ENCODE measurements at regions not wholly inside any gene's neighbourhood (a gene's known extent, or its start where the extent isn't known, plus 50 kb on each side); places are given as distances from the start of the nearest gene placed in this dataset.
A peak's percentile ranks its signal among the peaks of the same experiment; 100 is the strongest.

GRCh38 chr2:134107402-134107801, 146.5 kb upstream of the MGAT5 start:
- Histone ChIP-seq H3K9me3 (ENCODE audit: control insufficient read depth in 2 of 2, insufficient read depth in 1 of 2, low read depth in 1 of 2, low read length in 1 of 2) (peaks cover 0 to 14% of the 10 kb centered on the region in 2 donors), H3K27ac (ENCODE audit: low read depth in 1 of 3, low read length in 2 of 3) (no peak overlapping the region), H3K36me3 (ENCODE audit: control insufficient read depth in 3 of 3, insufficient read depth in 2 of 3, low read depth in 1 of 3, low read length in 3 of 3) (no peaks in the 10 kb centered on the region), H3K27me3 (ENCODE audit: control insufficient read depth in 3 of 3, insufficient read depth in 3 of 3, low read length in 3 of 3) (no peaks in the 10 kb centered on the region), H3K4me1 (ENCODE audit: control insufficient read depth in 3 of 3, insufficient read depth in 2 of 3, low read depth in 1 of 3, low read length in 2 of 3) (no peaks in the 10 kb centered on the region), H3K4me3 (ENCODE audit: low read depth in 1 of 3, low read length in 3 of 3) (no peak overlapping the region)
- no peak for DNase-seq
- no peak for FAIRE-seq
- 80 to 88% (median 87%) methylated on average over 3 of the region's 3 CpGs for WGBS, 3 donors

- H3K27ac ChIP-seq (ENCODE audit: low read depth in 1 of 3, low read length in 2 of 3), result no peak overlapping the region
- DNase-seq (no peak), FAIRE-seq (no peak)
- H3K9me3 ChIP-seq (ENCODE audit: control insufficient read depth in 2 of 2, insufficient read depth in 1 of 2, low read depth in 1 of 2, low read length in 1 of 2), result peaks cover 0 to 14% of the 10 kb centered on the region in 2 donors
- WGBS, 3 donors, result 83 to 92% (median 85%) methylated on average over 4 of the region's 4 CpGs
- no peaks in the 10 kb centered on the region for H3K27me3 ChIP-seq (ENCODE audit: control insufficient read depth in 3 of 3, insufficient read depth in 3 of 3, low read length in 3 of 3)
- H3K36me3 ChIP-seq (ENCODE audit: control insufficient read depth in 3 of 3, insufficient read depth in 2 of 3, low read depth in 1 of 3, low read length in 3 of 3), result no peaks in the 10 kb centered on the region
- no peak overlapping the region for H3K4me3 ChIP-seq (ENCODE audit: low read depth in 1 of 3, low read length in 3 of 3)
- no peaks in the 10 kb centered on the region for H3K4me1 ChIP-seq (ENCODE audit: control insufficient read depth in 3 of 3, insufficient read depth in 2 of 3, low read depth in 1 of 3, low read length in 2 of 3)
Measured at GRCh38 chr2:134108113-134108512, 145.8 kb upstream of the MGAT5 start.

DNA sequence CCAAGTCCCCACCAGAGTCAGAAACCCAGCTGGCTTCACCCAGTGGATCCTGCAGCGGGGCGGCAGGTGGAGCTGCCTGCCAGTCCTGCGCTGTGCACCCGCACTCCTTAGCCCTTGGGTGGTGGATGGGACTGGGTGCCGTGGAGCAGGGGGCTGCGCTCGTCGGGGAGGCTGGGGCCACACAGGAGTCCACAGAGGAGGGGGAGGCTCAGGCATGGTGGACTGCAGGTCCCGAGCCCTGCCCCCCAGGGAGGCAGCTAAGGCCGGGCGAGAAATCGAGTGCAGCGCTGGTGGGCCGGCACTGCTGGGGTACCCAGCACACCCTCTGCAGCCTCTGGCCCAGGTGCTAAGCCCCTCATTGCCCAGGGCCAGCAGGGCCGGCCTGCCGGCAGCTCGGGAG, 144.6 kb upstream of the MGAT5 start:
- Histone ChIP-seq H3K4me3 (ENCODE audit: low read depth in 1 of 3, low read length in 3 of 3) (no peak overlapping the region), H3K9me3 (ENCODE audit: control insufficient read depth in 2 of 2, insufficient read depth in 1 of 2, low read depth in 1 of 2, low read length in 1 of 2) (peaks cover 0 to 14% of the 10 kb centered on the region in 2 donors), H3K4me1 (ENCODE audit: control insufficient read depth in 3 of 3, insufficient read depth in 2 of 3, low read depth in 1 of 3, low read length in 2 of 3) (no peaks in the 10 kb centered on the region), H3K36me3 (ENCODE audit: control insufficient read depth in 3 of 3, insufficient read depth in 2 of 3, low read depth in 1 of 3, low read length in 3 of 3) (no peaks in the 10 kb centered on the region), H3K27ac (ENCODE audit: low read depth in 1 of 3, low read length in 2 of 3) (no peak overlapping the region), H3K27me3 (ENCODE audit: control insufficient read depth in 3 of 3, insufficient read depth in 3 of 3, low read length in 3 of 3) (no peaks in the 10 kb centered on the region)
- FAIRE-seq (no peak), DNase-seq (no peak)
- WGBS, 3 donors, result 97% methylated on average over 16 to 17 of the region's 17 CpGs

DNA sequence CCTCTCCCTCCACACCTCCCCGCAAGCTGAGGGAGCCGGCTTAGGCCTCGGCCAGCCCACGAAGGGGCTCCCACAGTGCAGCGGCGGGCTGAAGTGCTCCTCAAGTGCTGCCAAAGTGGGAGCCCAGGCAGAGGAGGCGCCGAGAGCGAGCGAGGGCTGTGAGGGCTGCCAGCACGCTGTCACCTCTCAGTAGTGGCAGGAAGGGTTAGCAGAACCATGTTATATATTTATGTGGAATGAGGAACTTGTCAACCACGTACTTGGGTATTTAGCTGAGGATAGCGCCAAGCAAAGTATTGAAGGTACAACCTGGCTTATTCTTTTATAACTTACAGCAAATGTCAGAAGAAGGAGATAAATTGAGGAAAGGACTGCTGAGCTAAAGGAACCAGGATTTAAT, 144.1 kb upstream of the MGAT5 start:
- H3K27me3 ChIP-seq (ENCODE audit: control insufficient read depth in 3 of 3, insufficient read depth in 3 of 3, low read length in 3 of 3), result no peaks in the 10 kb centered on the region
- WGBS, 3 donors, result 90 to 95% (median 95%) methylated on average over 13 of the region's 13 CpGs
- FAIRE-seq, result no peak

GRCh38 chr2:134110532-134110931, 143.3 kb upstream of the MGAT5 start:
- Histone ChIP-seq H3K27ac (ENCODE audit: low read depth in 1 of 3, low read length in 2 of 3) (no peak overlapping the region), H3K9me3 (ENCODE audit: control insufficient read depth in 2 of 2, insufficient read depth in 1 of 2, low read depth in 1 of 2, low read length in 1 of 2) (peaks cover 0 to 14% of the 10 kb centered on the region in 2 donors), H3K4me1 (ENCODE audit: control insufficient read depth in 3 of 3, insufficient read depth in 2 of 3, low read depth in 1 of 3, low read length in 2 of 3) (no peaks in the 10 kb centered on the region), H3K36me3 (ENCODE audit: control insufficient read depth in 3 of 3, insufficient read depth in 2 of 3, low read depth in 1 of 3, low read length in 3 of 3) (no peaks in the 10 kb centered on the region), H3K27me3 (ENCODE audit: control insufficient read depth in 3 of 3, insufficient read depth in 3 of 3, low read length in 3 of 3) (no peaks in the 10 kb centered on the region), H3K4me3 (ENCODE audit: low read depth in 1 of 3, low read length in 3 of 3) (no peak overlapping the region)
- FAIRE-seq (no peak), DNase-seq (no peak)
- 94 to 95% (median 94%) methylated on average over 3 of the region's 3 CpGs for WGBS, 3 donors

More for the DNA sequence above, 144.1 kb upstream of the MGAT5 start:
- H3K27ac ChIP-seq (ENCODE audit: low read depth in 1 of 3, low read length in 2 of 3), result no peak overlapping the region
- DNase-seq, result no peak
- H3K36me3 ChIP-seq (ENCODE audit: control insufficient read depth in 3 of 3, insufficient read depth in 2 of 3, low read depth in 1 of 3, low read length in 3 of 3), result no peaks in the 10 kb centered on the region
- H3K4me3 ChIP-seq (ENCODE audit: low read depth in 1 of 3, low read length in 3 of 3), result no peak overlapping the region
- no peaks in the 10 kb centered on the region for H3K4me1 ChIP-seq (ENCODE audit: control insufficient read depth in 3 of 3, insufficient read depth in 2 of 3, low read depth in 1 of 3, low read length in 2 of 3)
- peaks cover 0 to 14% of the 10 kb centered on the region in 2 donors for H3K9me3 ChIP-seq (ENCODE audit: control insufficient read depth in 2 of 2, insufficient read depth in 1 of 2, low read depth in 1 of 2, low read length in 1 of 2)

DNA sequence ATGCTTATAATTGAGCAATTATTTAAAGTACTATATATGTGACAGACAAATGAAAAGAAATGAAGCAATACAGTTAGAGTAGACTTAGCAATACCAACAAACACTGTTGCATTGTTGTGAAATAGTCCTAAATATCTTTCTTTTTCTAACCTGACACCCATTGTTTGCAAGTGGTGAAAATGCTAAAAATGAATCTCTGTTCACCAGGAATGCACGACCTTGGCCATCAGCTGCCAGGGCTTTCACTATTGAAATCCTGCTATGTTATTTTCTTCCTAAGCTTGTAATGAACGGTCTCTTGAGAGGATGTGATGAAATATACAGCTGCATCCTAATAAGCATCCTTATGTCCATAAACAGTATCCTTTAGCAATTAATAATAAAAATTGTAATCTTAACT, 136.2 kb upstream of the MGAT5 start:
- H3K27me3 ChIP-seq (ENCODE audit: control insufficient read depth in 3 of 3, insufficient read depth in 3 of 3, low read length in 3 of 3), result no peaks in the 10 kb centered on the region
- WGBS, 3 donors, result 39% methylated on average over 2 of the region's 2 CpGs
- FAIRE-seq (no peak), DNase-seq (no peak)
- no peak overlapping the region for H3K4me3 ChIP-seq (ENCODE audit: low read depth in 1 of 3, low read length in 3 of 3)
- peaks cover 4 to 14% (median 7%) of the 10 kb centered on the region in 3 donors for H3K4me1 ChIP-seq (ENCODE audit: control insufficient read depth in 3 of 3, insufficient read depth in 2 of 3, low read depth in 1 of 3, low read length in 2 of 3)
- H3K9me3 ChIP-seq (ENCODE audit: control insufficient read depth in 2 of 2, insufficient read depth in 1 of 2, low read depth in 1 of 2, low read length in 1 of 2), result no peaks in the 10 kb centered on the region
- H3K27ac ChIP-seq (ENCODE audit: low read depth in 1 of 3, low read length in 2 of 3), result no peak overlapping the region
- peaks cover 0 to 4% (median 0%) of the 10 kb centered on the region in 3 donors for H3K36me3 ChIP-seq (ENCODE audit: control insufficient read depth in 3 of 3, insufficient read depth in 2 of 3, low read depth in 1 of 3, low read length in 3 of 3)

DNA sequence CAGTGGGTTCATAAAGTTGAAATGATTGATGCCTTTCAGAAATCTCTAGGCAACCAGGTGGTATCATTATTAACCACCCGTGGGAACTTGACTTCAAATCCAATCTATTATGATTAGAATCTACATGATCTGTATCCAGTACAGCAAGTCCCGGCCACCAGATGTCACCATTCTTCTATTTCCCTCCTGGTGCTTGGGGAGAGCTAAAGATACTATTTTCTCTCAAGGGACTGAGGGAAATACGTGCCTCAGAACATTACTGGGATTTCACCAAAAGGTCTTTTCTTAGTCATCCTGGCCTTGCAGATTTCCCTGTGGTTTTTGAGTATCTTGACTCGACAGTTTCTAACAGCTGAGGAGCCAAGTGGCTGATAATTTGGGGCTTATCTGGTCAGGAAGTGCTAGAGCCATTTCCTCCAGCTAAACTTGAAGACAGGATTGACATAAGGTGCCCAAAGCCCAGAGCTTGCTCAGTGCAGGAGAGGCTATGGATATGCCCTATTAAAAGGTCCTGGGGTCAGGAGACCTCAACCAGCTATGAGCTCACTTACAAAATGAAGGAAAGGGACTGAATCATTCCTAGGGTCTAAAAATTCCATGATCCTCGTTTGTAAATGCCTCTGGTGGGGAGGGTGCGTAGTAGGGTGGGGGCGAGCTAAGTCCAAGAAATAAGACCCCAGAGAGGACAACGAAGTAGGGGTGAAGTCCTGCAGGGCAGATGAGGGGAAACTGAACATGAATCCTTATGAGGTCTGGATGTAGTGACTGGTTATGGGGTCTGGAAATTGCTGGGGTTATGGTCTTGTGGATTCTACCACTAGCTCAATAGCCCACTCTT, 135.4 kb upstream of the MGAT5 start:
- Histone ChIP-seq H3K4me3 (ENCODE audit: low read depth in 1 of 3, low read length in 3 of 3) (no peak overlapping the region), H3K27me3 (ENCODE audit: control insufficient read depth in 3 of 3, insufficient read depth in 3 of 3, low read length in 3 of 3) (no peaks in the 10 kb centered on the region), H3K9me3 (ENCODE audit: control insufficient read depth in 2 of 2, insufficient read depth in 1 of 2, low read depth in 1 of 2, low read length in 1 of 2) (no peaks in the 10 kb centered on the region), H3K27ac (ENCODE audit: low read depth in 1 of 3, low read length in 2 of 3) (peak overlapping the region in 1 of 3 donors; percentile 61), H3K4me1 (ENCODE audit: control insufficient read depth in 3 of 3, insufficient read depth in 2 of 3, low read depth in 1 of 3, low read length in 2 of 3) (peaks cover 4 to 20% (median 7%) of the 10 kb centered on the region in 3 donors), H3K36me3 (ENCODE audit: control insufficient read depth in 3 of 3, insufficient read depth in 2 of 3, low read depth in 1 of 3, low read length in 3 of 3) (peaks cover 0 to 4% (median 0%) of the 10 kb centered on the region in 3 donors)
- 26 to 30% (median 28%) methylated on average over 8 of the region's 8 CpGs for WGBS, 3 donors
- FAIRE-seq, result peak; percentile 15
- peak; percentile 90 to 91 for DNase-seq

DNA sequence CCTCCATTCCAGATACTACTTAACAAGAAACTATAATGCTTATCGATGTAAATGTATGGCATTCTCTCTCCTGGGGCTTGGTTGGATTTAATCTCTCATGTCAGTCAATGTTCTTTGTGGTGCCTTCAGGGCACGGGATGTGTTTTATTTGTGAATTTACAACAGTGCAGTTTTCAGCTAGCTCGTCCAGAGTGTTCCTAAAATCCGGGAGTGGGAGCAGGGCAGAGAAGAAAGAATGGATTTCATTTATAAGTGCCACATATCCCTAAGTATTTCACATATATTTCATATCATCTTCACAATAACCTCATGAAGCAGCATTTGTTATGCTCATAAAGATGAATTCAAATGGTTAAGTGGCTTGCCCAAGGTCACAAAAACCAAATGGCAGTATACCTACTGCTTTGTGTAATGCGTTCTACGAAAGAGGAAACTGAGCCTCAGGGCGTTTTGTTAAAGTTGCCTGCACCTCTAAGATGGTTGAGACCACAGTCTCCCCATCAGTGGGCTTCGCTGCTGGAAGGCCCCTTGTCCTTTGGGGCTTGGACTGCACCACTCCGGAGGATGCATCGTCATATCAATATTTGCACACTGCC, 134.7 kb upstream of the MGAT5 start:
- peak overlapping the region in 1 of 3 donors; percentile 33 for H3K27ac ChIP-seq (ENCODE audit: low read depth in 1 of 3, low read length in 2 of 3)
- no peak for FAIRE-seq

More for the DNA sequence above, 134.7 kb upstream of the MGAT5 start:
- whole genome bisulfite sequencing, 3 donors, result 14 to 24% (median 16%) methylated on average over 10 of the region's 10 CpGs
- Histone ChIP-seq H3K4me1 (ENCODE audit: control insufficient read depth in 3 of 3, insufficient read depth in 2 of 3, low read depth in 1 of 3, low read length in 2 of 3) (peaks cover 4 to 27% (median 11%) of the 10 kb centered on the region in 3 donors), H3K9me3 (ENCODE audit: control insufficient read depth in 2 of 2, insufficient read depth in 1 of 2, low read depth in 1 of 2, low read length in 1 of 2) (no peaks in the 10 kb centered on the region), H3K27me3 (ENCODE audit: control insufficient read depth in 3 of 3, insufficient read depth in 3 of 3, low read length in 3 of 3) (no peaks in the 10 kb centered on the region), H3K36me3 (ENCODE audit: control insufficient read depth in 3 of 3, insufficient read depth in 2 of 3, low read depth in 1 of 3, low read length in 3 of 3) (peaks cover 0 to 4% (median 0%) of the 10 kb centered on the region in 3 donors), H3K4me3 (ENCODE audit: low read depth in 1 of 3, low read length in 3 of 3) (peak overlapping the region in 2 of 3 donors; percentile 80 to 88)
- DNase-seq, result no peak
